NCI-H146 treated with DMSO at 0.1 percent for 48 hours (cell line): ENCODE measurements at regions not wholly inside any gene's neighbourhood (a gene's known extent, or its start where the extent isn't known, plus 50 kb on each side); places are given as distances from the start of the nearest gene placed in this dataset.
A peak's percentile ranks its signal among the peaks of the same experiment; 100 is the strongest.
"Not testable (repeated sequence)": the region's sequence is repeated elsewhere in the genome, so short reads cannot be mapped to it uniquely, and the experiment has no call there.

Source experiments
- DNase-seq: peaks from one replicate; lab custom pipeline; 2025; ENCODE audit not compliant: unreplicated experiment; lab: John Stamatoyannopoulos, UW

GRCh38 chr14:21940887-21941856 is 267.6 kb upstream of the OR4E1 start:
- no peak for DNase-seq

GRCh38 chr14:21939836-21940235 is 266.2 kb upstream of the OR4E1 start:
- DNase-seq: no peak

- no peak for DNase-seq
These were observed 264.4 kb upstream of the OR4E1 start for GRCh38 chr14:21937996-21938395.

GRCh38 chr14:21933681-21934080 is 260.1 kb upstream of the OR4E1 start:
- DNase-seq: no peak

GRCh38 chr14:21924479-21924878 is 250.9 kb upstream of the OR4E1 start:
- no peak for DNase-seq

GRCh38 chr14:21923820-21924219 is 250.2 kb upstream of the OR4E1 start:
- DNase-seq: no peak

GRCh38 chr14:21921453-21921852 is 247.8 kb upstream of the OR4E1 start:
- DNase-seq: no peak

- no peak for DNase-seq
These were observed 244.2 kb upstream of the OR4E1 start for GRCh38 chr14:21917699-21918436.

GRCh38 chr14:21915826-21916225 is 242.2 kb upstream of the OR4E1 start:
- no peak for DNase-seq

GRCh38 chr14:21913759-21914158 is 240.1 kb upstream of the OR4E1 start:
- peak; percentile 5 for DNase-seq

GRCh38 chr14:21912367-21912766 is 238.7 kb upstream of the OR4E1 start:
- no peak for DNase-seq

- no peak for DNase-seq
These were observed 238.3 kb upstream of the OR4E1 start for GRCh38 chr14:21911877-21912276.

- no peak for DNase-seq
These were observed 236.6 kb upstream of the OR4E1 start for GRCh38 chr14:21910260-21910659.

- DNase-seq: no peak
These were observed 229.1 kb upstream of the OR4E1 start for GRCh38 chr14:21902561-21903181.

- DNase-seq: not testable (repeated sequence)
These were observed 221.2 kb upstream of the OR4E1 start for GRCh38 chr14:21894898-21895194.

GRCh38 chr14:21894003-21894897 is 220.6 kb upstream of the OR4E1 start:
- no peak for DNase-seq

GRCh38 chr14:21891921-21892320 is 218.3 kb upstream of the OR4E1 start:
- DNase-seq: no peak

GRCh38 chr14:21884995-21885394 is 211.4 kb upstream of the OR4E1 start:
- no peak for DNase-seq

- no peak for DNase-seq
These were observed 208.6 kb upstream of the OR4E1 start for GRCh38 chr14:21882226-21882625.

GRCh38 chr14:21880918-21881317 is 207.3 kb upstream of the OR4E1 start:
- DNase-seq: no peak

GRCh38 chr14:21875791-21876190 is 202.2 kb upstream of the OR4E1 start:
- no peak for DNase-seq
